HuH-7.5 (cell line): ENCODE measurements at regions not wholly inside any gene's neighbourhood (a gene's known extent, or its start where the extent isn't known, plus 50 kb on each side); places are given as distances from the start of the nearest gene placed in this dataset.

Experiments used
- DNase-seq: peaks from one replicate; pipeline ENCODE4 v3.0.0; 2011; ENCODE audit warnings: low spot score

DNA sequence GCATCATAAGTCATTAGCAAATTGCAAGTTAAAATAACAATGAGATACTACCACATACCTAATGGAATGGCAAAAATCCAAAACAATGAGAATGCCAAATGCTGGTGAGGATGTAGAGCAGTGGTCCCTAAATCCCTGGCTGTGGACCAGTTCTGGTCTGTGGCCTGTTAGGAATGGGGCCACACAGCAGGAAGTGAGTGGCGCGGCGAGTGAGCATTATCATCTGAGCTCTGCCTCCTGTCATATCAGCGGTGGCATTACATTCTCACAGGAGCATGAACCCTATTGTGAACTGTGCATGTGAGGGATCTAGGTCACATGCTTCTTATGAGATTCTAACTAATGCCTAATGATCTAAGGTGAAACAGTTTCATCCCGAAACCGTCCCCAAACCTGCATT, 1694.4 kb downstream of the EFNB2 start:
- no peak for DNase-seq

DNA sequence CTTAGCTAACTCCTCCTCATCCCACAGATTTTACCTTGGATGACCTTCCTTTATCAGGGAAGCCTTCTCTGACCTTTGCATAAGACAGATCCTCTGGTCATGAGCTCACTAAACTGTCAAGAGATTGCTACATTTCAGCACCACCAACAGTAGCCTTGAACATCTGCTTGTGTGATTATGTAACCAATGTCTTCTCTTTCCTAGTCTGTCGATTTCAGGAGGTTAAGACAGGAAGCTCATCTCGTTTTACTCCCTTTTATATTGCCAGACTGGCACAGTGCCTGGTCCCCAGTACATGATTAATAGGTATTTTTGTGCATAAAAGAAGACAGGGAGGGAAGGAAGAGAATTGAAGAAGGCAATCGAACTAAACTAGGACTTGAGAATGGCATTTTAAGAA, 1697.7 kb downstream of the EFNB2 start:
- DNase-seq = no peak

DNA sequence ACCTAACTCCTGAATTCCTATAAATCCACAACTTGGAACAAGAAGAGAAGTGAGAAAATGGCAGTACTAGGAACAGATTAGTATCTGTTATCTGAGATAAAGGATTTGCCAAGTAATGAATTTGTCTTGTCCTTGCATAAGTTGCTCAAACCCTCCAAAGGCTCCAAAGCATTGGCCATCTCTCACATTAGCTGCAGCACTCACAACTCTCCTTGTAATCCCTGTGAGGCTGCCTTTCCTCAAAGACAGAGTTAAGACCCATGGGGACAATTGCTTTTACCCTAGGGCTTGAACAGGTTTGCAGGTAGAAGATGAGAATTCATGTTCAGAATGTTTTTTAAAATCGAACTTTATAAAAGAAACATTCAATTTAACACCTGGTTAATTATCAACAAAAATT, 1702.2 kb downstream of the EFNB2 start:
- no peak for DNase-seq

DNA sequence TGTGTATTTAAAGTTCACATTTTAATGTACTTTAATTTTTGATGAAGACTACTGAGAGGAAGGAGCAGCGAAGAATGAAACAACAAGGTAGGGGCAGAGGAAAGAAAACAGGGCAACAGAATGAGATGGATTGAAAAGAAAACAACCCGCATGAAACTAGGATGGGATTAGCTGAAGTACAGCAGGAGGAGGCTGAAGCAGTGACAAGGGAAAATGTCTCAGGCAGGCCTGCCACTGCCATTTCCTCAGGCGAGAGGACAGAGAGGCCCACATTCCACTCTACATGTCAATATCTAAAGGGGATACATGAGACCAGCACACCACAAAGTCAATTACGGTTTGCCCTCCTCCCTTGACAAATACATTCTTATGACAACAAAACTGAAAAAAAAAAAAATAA, 1703.2 kb downstream of the EFNB2 start:
- DNase-seq = no peak

DNA sequence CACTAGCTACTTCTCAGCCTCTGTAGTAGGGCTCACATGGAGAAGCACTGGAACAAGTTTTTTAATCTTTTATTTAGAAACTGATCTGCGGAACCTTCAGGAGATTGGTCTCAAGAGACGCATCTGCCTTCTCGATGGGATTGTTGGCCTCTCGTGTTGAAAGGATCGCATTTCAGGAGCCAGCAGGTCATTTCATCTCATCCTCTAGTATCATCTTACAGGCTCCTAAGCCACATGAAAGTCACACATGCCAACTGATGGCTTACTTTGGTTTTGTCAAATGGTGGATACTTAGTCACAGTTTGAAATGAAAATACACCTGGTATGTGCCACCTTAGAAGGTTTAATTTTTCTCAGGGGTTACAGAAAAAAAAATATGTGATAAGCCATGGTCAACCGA, 1703.6 kb downstream of the EFNB2 start:
- DNase-seq = no peak

DNA sequence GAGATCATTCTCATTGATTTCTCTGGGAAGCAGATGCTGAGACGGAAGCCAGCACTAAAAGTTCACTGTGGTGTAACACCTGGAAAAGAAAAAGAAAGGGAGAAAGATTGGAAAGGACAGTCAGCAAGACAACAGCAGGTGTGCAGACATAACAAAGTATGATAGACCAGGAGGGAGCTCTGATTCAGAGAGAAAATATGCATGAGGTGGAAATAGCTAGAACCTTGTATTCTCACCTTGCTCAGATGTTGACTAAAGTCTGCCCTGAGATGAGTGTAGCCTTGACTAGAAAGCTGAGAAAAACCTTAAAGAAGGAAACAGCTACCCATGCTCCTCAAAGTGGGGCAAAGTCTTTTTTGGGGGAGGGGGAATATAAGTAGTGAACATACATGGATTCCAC, 1711.8 kb downstream of the EFNB2 start:
- DNase-seq = no peak

DNA sequence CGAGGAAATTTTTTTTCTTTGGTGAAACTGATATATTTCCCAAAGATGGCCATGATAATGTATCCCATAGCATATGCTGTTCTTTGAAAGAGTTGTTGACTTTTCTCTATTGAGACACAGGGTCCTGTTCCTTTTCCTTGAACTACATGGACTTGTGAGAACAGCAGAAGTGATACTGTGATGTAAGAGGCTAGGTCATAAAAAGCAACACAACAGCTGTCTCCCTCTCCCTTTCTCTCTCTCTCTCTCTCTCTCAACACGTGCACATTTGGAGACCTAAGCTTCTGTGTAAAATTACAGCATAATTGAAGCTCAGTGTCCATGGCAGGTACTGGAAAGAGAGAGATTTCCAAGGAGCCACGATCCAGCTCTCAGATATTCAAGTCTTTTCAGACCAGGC, 1712.4 kb downstream of the EFNB2 start:
- DNase-seq = no peak

DNA sequence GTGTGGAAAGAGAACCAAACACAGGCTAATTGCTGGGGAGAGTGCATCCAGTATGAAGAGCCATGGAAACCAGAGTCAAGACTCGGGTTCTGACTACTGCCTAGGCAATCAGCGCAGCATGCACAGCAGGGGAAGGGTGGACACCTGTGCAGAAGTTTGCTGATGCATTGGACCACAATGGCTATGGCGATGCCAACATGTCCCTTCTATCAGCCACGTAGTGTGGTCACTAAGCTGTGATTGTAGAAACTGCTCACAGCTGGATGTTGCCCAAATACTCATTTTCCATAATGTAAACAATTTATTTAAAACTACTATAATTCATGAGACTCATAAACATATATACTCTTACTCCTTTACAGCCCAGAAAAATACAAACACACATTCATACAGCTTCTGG, 1718.2 kb downstream of the EFNB2 start:
- DNase-seq = no peak

DNA sequence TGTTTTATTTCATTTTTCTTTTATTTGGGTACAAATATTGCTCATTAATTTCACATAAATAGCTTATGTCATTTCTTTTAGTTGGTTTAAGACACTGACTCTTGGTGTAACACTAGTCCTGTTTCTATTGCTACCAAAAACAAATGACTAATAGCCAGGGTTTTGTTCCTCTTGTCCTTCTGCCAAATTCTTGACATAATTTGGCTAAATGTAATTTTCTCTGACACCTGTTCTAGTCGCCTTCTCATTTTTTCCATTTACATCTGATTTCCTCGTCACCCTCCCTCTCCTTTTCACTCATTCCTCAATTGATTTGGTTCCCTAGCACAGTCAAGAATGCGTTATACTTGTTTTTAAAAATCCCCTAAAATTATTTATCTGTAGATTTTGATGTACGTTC, 1718.7 kb downstream of the EFNB2 start:
- no peak for DNase-seq

DNA sequence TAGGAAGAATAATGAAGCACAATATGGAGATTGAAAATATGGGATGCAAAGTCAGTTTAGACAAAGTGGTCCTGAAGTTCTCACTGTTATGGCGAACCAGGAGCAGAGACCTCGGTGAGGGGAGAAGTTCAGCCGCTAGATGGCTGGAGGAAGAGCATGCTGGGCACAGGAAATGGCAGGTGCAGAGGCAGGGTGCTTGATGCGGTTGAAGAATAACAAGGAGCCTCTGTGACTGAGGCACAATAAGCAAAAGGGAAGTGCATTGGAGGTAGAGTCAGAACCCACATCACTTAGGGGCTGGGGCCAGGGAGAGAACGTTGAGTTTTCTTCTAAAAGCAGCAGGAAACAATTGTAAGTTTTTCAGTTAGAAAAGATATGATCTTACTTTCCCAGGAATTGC, 1725.2 kb downstream of the EFNB2 start:
- no peak for DNase-seq

DNA sequence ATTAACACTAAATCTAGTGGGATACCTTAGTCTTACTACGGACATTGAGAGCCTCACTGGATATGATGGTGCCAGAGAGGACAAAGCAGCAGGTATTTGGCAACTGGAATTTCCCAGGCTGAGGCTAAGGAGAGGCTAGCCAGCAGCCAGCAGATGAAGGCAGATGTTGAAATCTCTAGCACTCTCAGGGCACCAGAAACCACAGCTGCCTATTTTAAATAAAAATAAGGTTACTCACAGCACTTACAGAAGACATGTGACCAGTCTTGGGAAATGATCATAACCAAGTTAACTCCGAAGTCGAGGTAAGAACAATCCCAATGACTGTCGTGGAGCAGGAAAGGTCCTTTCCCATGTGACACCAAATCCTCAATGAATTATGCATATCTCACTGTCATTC, 1726.0 kb downstream of the EFNB2 start:
- no peak for DNase-seq

DNA sequence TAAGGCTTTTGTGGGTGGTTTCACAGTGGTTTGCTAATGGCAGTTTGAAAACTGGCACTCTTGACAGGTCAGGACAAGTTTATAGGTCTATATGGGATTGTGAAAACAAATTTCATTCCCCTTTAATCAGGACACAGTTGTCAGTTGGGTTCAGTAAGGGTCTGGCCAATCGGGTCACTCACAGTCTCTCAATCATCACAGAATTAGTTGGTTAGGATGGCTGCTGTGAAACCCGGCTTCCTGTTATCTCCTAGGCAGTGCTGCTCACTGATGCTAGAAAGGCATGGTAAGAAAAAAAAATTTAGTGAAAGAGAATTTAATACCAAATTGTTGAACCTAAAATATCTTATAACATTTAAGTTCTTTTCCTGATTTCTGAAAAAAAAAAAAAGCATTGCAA, 1730.1 kb downstream of the EFNB2 start:
- DNase-seq = no peak

DNA sequence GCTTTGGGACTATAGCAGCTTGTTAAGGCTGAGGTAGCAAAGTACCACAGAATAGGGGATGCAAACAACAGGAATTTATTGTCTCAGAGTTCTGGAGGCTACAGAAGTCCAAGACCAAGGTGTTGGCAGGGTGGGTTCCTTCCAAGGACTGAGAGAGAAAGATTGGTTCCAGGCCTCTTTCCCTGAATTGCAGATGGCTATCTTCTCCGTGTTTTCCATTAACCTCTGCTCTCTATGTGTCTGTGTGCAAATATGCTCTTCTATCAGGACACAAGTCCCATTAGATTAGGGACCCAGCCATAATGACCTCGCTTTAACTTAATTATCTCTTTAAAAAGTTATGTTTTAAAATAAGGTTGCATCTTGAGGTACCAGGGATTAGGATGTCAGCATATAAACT, 1732.9 kb upstream of the SLC10A2 start:
- DNase-seq = no peak

DNA sequence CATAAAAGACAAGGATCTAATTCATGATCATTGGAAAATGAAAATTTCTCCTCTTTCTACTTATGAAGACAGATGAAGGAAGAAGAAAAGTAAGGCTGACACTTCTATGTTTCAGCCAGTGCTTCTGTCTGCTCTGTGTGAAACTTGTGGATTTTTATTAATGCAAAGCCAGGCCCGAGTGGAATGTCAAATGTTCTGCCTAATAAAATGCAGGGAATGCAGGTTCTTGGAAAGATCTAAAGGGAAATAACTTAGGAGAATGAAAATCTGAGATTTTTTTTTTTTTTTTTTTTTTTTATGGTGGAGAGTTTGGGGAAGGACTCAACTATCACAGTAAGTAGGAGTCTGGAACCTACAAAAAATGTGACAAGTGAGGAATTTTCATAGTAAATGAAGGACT, 1732.3 kb upstream of the SLC10A2 start:
- no peak for DNase-seq

DNA sequence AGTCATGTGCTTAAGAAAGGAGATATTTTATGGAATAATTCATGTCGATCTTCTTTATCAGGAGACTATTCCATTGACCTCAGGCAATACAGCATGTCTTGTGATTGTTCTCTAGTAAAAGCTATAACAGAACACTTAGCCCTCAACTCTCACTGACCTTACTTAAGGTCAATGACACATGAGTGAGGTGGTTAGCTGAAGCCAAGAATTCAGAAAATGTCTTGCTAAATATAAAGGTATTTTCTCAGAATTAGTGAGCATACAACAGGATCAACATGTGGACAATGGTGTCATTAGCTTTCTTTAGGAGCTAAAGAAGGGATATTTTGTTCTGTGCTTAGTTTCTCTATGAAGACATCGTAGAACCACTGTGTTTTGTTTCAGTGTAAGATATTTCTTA, 1730.4 kb upstream of the SLC10A2 start:
- no peak for DNase-seq

DNA sequence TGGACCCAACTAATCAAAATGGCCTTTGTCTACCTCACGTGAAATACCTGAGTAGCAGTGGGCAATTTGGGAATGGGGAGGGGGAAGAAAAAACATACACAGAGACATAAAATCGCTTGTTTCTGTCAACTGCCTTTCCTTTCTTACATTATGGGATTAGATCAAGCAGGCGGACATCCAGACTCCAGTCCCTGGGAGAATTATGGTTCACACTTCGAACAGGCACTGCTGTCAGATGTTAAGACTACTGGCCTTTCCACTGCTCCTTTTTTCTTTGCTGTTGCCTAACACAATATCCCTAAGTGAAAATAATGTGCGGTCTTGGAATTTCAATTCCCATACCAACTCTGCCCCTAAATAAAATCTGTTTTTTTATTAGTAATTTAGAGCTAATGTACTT, 1719.7 kb upstream of the SLC10A2 start:
- no peak for DNase-seq

DNA sequence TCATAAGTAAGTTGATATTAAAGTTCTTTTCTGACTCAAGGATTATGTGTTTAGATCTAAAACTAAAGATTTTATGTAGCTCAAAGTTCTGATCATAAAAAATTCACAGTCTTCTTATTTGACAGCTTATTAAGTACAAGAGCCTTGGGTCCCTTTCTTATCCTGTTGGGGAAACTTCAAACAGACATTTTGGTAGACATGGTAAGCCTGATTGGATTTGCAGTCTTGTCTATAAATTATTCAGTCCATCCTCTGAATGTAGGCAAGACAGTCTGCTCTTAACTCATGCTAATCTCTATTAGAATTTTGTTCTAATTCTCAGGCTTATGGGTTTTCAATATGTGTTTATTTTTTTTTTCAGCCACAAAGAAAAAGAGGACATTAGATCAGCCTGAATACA, 1718.7 kb upstream of the SLC10A2 start:
- no peak for DNase-seq

DNA sequence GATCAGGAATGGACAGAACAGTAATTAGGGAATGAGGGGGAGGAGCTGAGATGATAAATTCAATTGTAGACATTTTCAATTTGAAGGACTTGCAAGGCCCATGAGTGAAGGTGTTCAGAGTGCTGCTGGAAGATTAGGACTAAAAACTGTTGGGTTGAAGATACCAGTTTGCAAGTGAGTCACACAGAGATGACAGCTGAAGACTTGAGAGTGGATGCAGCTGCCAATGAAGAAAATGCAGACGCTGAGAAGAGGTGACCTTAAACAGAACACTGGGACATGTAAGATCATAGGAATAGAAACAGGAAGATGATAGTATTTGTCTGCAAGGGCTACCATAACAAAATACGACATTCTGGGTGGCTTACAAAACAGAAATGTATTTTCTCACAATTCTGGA, 1716.5 kb upstream of the SLC10A2 start:
- DNase-seq = no peak

DNA sequence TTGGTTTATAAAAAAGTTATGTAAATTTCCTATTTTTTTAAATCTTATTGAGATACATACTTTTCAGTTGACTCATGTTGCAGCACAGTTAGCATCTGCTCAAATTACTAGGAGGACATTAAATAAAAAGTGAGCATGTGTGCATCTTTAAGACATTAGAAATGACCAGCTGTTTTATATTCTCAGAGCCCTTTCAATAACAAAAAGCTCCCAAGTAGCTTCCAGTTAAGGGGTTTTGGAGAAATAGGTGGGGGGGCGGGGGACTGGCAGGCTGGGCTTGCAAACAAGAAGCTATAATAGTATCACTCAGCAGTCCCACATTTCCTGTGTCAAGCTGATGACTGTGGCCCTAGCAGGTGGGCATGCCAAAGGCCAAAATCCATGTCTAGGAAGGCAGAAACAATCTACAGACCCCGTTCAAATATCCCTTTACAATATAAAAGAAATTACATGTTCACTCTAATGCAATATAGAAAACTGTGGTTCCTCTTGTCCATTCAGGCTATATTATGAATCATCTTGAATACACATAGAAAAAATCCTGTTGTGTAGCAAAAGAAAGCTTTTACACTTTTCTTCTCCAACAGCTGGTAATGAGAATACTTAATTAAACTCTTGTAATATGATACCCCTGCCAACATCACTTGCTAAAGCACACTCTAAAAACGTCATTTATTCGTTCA, 1713.2 kb upstream of the SLC10A2 start:
- DNase-seq = no peak

DNA sequence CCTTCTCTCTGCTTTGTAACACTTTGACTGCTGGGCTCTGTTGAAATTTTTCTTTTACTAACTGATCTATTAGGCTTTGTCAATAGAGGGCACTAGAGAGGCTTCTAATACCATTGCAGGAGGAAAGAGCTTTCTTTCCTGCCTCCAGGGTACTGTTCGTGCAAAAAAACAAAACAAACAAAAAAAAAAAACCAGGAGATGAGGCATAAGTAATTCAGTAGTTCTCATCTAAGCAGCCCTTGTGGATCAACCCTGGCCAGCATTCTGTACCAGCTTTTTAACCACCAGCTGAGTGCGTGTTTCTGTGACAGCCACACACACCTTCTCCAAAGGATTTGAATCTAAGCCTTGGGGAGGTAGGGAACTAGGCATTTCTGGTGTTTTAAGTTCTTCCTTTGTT, 1707.6 kb upstream of the SLC10A2 start:
- no peak for DNase-seq

DNA sequence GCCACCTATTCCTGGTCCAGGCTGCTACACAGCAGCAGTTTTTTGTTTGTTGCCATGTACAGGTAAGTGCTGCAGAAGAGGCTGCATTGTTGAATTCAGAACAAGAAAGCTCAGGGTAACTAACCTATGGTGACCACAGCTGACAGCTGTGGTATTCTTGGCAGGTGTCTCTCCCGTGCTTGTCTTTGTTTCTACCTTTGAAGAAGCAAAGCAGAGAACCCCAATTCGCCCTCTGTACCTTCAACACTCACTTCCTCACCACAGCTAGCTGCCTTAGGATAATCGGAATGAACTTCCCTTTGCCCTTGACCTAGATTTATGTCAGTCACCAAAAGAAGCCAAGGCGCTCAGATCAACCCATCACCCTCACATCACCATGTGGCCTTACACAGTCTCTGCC, 1703.3 kb upstream of the SLC10A2 start:
- DNase-seq = no peak

DNA sequence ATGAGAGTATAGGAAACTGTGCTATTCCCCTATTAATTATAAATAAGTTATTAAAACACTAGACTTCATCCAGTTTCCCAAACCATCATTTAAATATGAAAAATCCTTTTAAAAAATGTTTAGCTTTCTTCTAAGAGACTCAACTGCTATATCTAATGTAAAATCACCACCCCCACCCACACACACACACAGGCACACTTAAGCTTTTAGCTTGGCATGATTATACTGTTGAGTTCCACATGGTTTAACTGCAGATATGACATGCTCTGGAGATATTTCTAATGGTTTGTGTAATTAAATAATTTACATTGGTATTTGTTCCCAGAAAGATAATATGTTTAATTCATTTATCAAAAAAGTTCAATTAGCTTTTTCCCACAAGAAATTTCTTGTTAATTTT, 1700.1 kb upstream of the SLC10A2 start:
- DNase-seq = no peak

DNA sequence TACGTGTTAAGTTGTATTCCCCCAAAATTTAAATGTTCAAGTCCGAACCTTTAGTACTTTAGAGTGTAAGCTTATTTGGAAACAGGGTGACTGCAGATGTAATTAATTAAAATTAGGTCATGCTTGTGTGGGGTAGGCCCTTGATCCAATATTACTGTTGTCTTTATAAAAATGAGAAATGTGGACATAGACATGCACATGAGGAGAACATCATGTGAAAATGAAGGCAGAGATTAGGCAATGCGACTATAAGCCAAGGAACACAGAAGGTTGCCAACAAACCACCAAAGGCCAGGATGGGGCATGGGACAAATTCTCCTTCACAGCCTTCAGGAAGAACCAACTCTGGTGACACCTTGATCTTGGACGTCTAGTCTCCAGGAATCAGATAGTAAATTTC, 1698.4 kb upstream of the SLC10A2 start:
- no peak for DNase-seq

DNA sequence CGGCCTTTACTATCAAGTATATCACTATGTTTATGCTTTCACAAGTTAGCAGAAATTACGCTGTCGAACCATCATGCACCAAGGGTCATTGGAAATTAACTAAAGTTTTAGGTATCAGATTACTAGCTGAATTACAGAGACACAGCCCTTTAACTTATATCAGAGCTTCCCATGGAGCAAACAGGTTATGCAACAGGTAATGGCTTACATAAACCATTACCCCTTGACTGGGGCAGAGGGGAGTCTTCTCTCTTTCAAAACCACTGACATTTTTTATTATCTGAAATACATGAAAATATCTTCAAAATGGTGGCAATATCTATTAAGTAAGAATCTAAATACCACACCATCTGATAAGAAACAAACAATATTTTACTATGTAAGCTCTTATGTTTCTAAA, 1692.9 kb upstream of the SLC10A2 start:
- DNase-seq = no peak

DNA sequence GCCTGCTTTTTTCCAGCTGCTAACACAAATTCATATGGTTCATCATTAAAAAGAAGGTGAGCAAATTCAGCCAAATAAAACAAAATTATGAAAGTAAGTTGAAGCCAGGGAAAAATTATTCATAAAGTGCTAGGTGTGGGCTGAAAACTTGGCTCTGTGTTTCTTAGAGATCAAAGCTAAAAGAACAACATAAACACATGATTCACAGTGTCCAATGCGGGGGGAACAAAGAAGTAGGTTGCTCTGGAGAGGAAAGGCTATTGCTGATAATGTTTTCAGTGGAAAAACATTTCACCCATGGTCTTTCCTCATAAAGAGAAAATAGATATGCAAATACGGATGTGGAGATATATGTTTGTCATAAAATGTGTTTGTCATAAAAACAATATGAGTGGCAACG, 1691.5 kb upstream of the SLC10A2 start:
- DNase-seq = no peak
